ENCODE measurements at regions not wholly inside any gene's neighbourhood (a gene's known extent, or its start where the extent isn't known, plus 50 kb on each side); places are given as distances from the start of the nearest gene placed in this dataset.

- H3K4me2 ChIP-seq (ENCODE audit: low read length): no peak overlapping the region
- TF ChIP-seq EZH2phosphoT487 (IDR thresholded peaks at IDR 0.05; ENCODE audit: borderline replicate concordance, low read length) (no peak), CTCF (IDR thresholded peaks at IDR 0.05; ENCODE audit: low read depth, low read length, poor library complexity, severe bottlenecking) (no peak)
- H3K4me3 ChIP-seq (ENCODE audit: low read length): no peak overlapping the region
- H3K4me1 ChIP-seq (ENCODE audit: control insufficient read depth, low read length): no peaks in the 10 kb centered on the region
- no peaks in the 10 kb centered on the region for H3K36me3 ChIP-seq (ENCODE audit: control insufficient read depth, low read length)
- H3K27ac ChIP-seq (ENCODE audit: low read depth, low read length): no peak overlapping the region
- no peaks in the 10 kb centered on the region for H3K27me3 ChIP-seq (ENCODE audit: control insufficient read depth, low read length)
- peaks cover 10% of the 10 kb centered on the region; the same call in 1 of the 2 replicates for H3K9me3 ChIP-seq (ENCODE audit: control insufficient read depth, insufficient read depth, low read length)
- no peaks in the 10 kb centered on the region for H3K9me2 ChIP-seq (replicated peaks; ENCODE audit: control insufficient read depth, low read length)
- no peaks in the 10 kb centered on the region for H3K79me2 ChIP-seq (ENCODE audit: control insufficient read depth, low read length)
- no peaks in the 10 kb centered on the region for H3F3A ChIP-seq (ENCODE audit: control insufficient read depth, insufficient read depth)
- no peaks in the 10 kb centered on the region for H4K20me1 ChIP-seq (ENCODE audit: control insufficient read depth, insufficient read depth, low read depth, low read length)
Observed at GRCh38 chr18:28652654-28653053, 475.7 kb upstream of the CDH2 start.

- Histone ChIP-seq H3F3A (ENCODE audit: control insufficient read depth, insufficient read depth) (no peaks in the 10 kb centered on the region), H3K4me2 (ENCODE audit: low read length) (no peak overlapping the region), H3K4me3 (ENCODE audit: low read length) (no peak overlapping the region), H3K9me2 (replicated peaks; ENCODE audit: control insufficient read depth, low read length) (no peaks in the 10 kb centered on the region), H3K79me2 (ENCODE audit: control insufficient read depth, low read length) (no peaks in the 10 kb centered on the region), H4K20me1 (ENCODE audit: control insufficient read depth, insufficient read depth, low read depth, low read length) (no peaks in the 10 kb centered on the region), H3K9me3 (ENCODE audit: control insufficient read depth, insufficient read depth, low read length) (peaks cover 10% of the 10 kb centered on the region; the same call in 1 of the 2 replicates), H3K27me3 (ENCODE audit: control insufficient read depth, low read length) (no peaks in the 10 kb centered on the region), H3K4me1 (ENCODE audit: control insufficient read depth, low read length) (no peaks in the 10 kb centered on the region), H3K27ac (ENCODE audit: low read depth, low read length) (no peak overlapping the region), H3K36me3 (ENCODE audit: control insufficient read depth, low read length) (no peaks in the 10 kb centered on the region)
- no peak for TF ChIP-seq EZH2phosphoT487 (IDR thresholded peaks at IDR 0.05; ENCODE audit: borderline replicate concordance, low read length)
- no peak for TF ChIP-seq CTCF (IDR thresholded peaks at IDR 0.05; ENCODE audit: low read depth, low read length, poor library complexity, severe bottlenecking)
Observed at GRCh38 chr18:28651298-28651697, 474.4 kb upstream of the CDH2 start.

GRCh38 chr18:28650860-28651259 lies 473.9 kb upstream of the CDH2 start:
- TF ChIP-seq CTCF (IDR thresholded peaks at IDR 0.05; ENCODE audit: low read depth, low read length, poor library complexity, severe bottlenecking): no peak
- no peak for TF ChIP-seq EZH2phosphoT487 (IDR thresholded peaks at IDR 0.05; ENCODE audit: borderline replicate concordance, low read length)
- Histone ChIP-seq H3K9me2 (replicated peaks; ENCODE audit: control insufficient read depth, low read length) (no peaks in the 10 kb centered on the region), H3K4me1 (ENCODE audit: control insufficient read depth, low read length) (no peaks in the 10 kb centered on the region), H3F3A (ENCODE audit: control insufficient read depth, insufficient read depth) (no peaks in the 10 kb centered on the region), H3K79me2 (ENCODE audit: control insufficient read depth, low read length) (no peaks in the 10 kb centered on the region), H3K27ac (ENCODE audit: low read depth, low read length) (no peak overlapping the region), H3K36me3 (ENCODE audit: control insufficient read depth, low read length) (no peaks in the 10 kb centered on the region), H3K4me3 (ENCODE audit: low read length) (no peak overlapping the region), H3K27me3 (ENCODE audit: control insufficient read depth, low read length) (no peaks in the 10 kb centered on the region), H3K9me3 (ENCODE audit: control insufficient read depth, insufficient read depth, low read length) (peaks cover 10% of the 10 kb centered on the region; the same call in 1 of the 2 replicates), H3K4me2 (ENCODE audit: low read length) (no peak overlapping the region), H4K20me1 (ENCODE audit: control insufficient read depth, insufficient read depth, low read depth, low read length) (no peaks in the 10 kb centered on the region)

Measured in DOHH2 (cell line).